ENCODE measurements at regions not wholly inside any gene's neighbourhood (a gene's known extent, or its start where the extent isn't known, plus 50 kb on each side); places are given as distances from the start of the nearest gene placed in this dataset.

DNA sequence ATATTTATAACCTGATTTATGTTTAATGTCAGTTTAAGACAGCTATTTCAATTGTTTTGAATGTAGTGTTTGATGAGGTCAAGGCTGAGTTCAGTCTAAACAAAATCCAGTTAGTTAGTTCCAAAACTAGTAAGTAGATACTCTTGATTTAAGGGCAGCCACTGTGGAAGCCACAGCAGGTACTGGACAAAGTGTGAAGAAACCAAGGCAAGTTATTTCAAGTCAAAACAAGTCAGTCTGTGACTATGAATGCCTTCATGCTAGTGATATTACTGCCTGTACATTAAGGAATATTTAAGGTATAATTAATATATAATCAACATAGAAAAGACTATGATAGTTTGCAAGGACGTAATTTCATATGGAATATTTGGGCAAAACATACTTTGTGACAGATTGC is 362.3 kb downstream of the DMRTA1 start:
- no peaks in the 10 kb centered on the region for H3K4me1 ChIP-seq (ENCODE audit: insufficient read depth)
- no peaks in the 10 kb centered on the region for H3K9me2 ChIP-seq (ENCODE audit: insufficient read depth)
- H2AFZ ChIP-seq, result no peak overlapping the region
- 67 to 82% methylated on average over 1 of the region's 1 CpG for WGBS, 2 experiments (ENCODE audit: low coverage in 1 of 2, low lambda C conversion rate in 2 of 2, missing lambda C conversion rate in 2 of 2)
- TF ChIP-seq EZH2phosphoT487 (IDR thresholded peaks at IDR 0.05; ENCODE audit: insufficient read depth, low read depth), result no peak
- no peak for TF ChIP-seq EZH2 (IDR thresholded peaks at IDR 0.05; ENCODE audit: insufficient read depth, poor library complexity, severe bottlenecking)
- H3K36me3 ChIP-seq (ENCODE audit: low read depth), result no peaks in the 10 kb centered on the region
- no peak overlapping the region for H3K4me2 ChIP-seq (ENCODE audit: unreplicated experiment)
- H3K9ac ChIP-seq, result no peak overlapping the region
- H3K27ac ChIP-seq, result no peak overlapping the region
- no peaks in the 10 kb centered on the region for H3F3A ChIP-seq (ENCODE audit: insufficient read depth)
- H4K20me1 ChIP-seq (ENCODE audit: insufficient read depth), result no peaks in the 10 kb centered on the region
- no peak overlapping the region for H3K4me3 ChIP-seq
- no peak for DNase-seq
- no peaks in the 10 kb centered on the region for H3K27me3 ChIP-seq (replicated peaks; ENCODE audit: insufficient read depth)
- in situ Hi-C loops (cut with MboI), result no loop called here
- no peaks in the 10 kb centered on the region for H3K9me3 ChIP-seq (ENCODE audit: low read depth)
- H3K79me2 ChIP-seq (ENCODE audit: insufficient read depth), result no peaks in the 10 kb centered on the region

DNA sequence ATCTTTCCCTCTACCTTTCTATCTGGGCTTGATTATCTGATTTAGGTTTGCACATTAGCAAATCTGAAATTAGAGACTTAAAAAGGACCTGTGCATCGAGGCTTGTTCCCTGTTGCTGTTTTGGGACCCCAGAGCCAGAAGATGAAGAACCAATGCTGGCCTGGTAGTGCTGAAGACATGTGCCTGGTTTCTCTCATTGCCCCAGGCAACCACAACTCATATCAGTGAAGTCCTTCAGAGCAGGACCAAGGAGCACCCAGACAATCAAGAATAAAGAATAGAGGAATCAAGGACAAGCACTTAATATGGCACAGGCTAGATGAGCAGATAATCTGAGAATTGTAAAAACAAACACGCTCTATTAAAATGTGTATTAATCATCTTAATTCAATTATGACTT is 362.7 kb downstream of the DMRTA1 start:
- no peaks in the 10 kb centered on the region for H4K20me1 ChIP-seq (ENCODE audit: insufficient read depth)
- H3K27ac ChIP-seq, result no peak overlapping the region
- H2AFZ ChIP-seq, result no peak overlapping the region
- TF ChIP-seq EZH2 (IDR thresholded peaks at IDR 0.05; ENCODE audit: insufficient read depth, poor library complexity, severe bottlenecking) (no peak), EZH2phosphoT487 (IDR thresholded peaks at IDR 0.05; ENCODE audit: insufficient read depth, low read depth) (no peak)
- no peaks in the 10 kb centered on the region for H3K79me2 ChIP-seq (ENCODE audit: insufficient read depth)
- no peak overlapping the region for H3K9ac ChIP-seq
- H3K36me3 ChIP-seq (ENCODE audit: low read depth), result no peaks in the 10 kb centered on the region
- in situ Hi-C loops (cut with MboI), result no loop called here
- no peaks in the 10 kb centered on the region for H3K9me3 ChIP-seq (ENCODE audit: low read depth)
- no peak overlapping the region for H3K4me2 ChIP-seq (ENCODE audit: unreplicated experiment)
- H3F3A ChIP-seq (ENCODE audit: insufficient read depth), result no peaks in the 10 kb centered on the region
- H3K27me3 ChIP-seq (replicated peaks; ENCODE audit: insufficient read depth), result no peaks in the 10 kb centered on the region
- WGBS, 2 experiments (ENCODE audit: low coverage in 1 of 2, low lambda C conversion rate in 2 of 2, missing lambda C conversion rate in 2 of 2), result 35 to 42% methylated on average over 2 of the region's 2 CpGs
- DNase-seq, result no peak
- H3K9me2 ChIP-seq (ENCODE audit: insufficient read depth), result no peaks in the 10 kb centered on the region
- H3K4me3 ChIP-seq, result no peak overlapping the region
- H3K4me1 ChIP-seq (ENCODE audit: insufficient read depth), result no peaks in the 10 kb centered on the region

DNA sequence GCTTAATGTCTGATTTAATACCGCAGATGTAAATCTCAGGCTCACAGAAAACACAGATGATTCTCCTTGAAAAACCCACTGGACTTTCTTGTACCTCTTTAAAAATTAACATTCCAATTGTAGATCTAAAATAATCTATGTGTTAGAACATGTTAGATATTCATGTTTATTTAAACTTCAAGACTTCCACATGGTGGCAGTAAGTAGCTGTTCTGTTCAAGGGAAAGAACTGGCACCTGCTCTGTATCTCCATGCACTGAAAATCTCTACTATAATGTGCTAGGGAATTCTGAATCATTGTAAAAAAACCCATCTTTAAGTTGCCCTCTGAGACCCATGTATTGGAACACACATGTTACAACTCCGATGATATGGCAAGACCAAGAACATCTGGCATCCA is 366.9 kb downstream of the DMRTA1 start:
- H3K4me1 ChIP-seq (ENCODE audit: insufficient read depth), result peaks cover 16% of the 10 kb centered on the region
- H4K20me1 ChIP-seq (ENCODE audit: insufficient read depth), result no peaks in the 10 kb centered on the region
- H3F3A ChIP-seq (ENCODE audit: insufficient read depth), result peaks cover 17% of the 10 kb centered on the region
- DNase-seq, result peak; percentile 67
- H3K27me3 ChIP-seq (replicated peaks; ENCODE audit: insufficient read depth), result no peaks in the 10 kb centered on the region
- H3K4me2 ChIP-seq (ENCODE audit: unreplicated experiment), result no peak overlapping the region
- no peaks in the 10 kb centered on the region for H3K9me3 ChIP-seq (ENCODE audit: low read depth)
- H2AFZ ChIP-seq, result 0 out of 2 replicates have a peak overlapping the region, but pooled peaks have one; percentile 6
- H3K36me3 ChIP-seq (ENCODE audit: low read depth), result no peaks in the 10 kb centered on the region
- in situ Hi-C loops (cut with MboI), result loop anchor here (10.0 kb wide), 1 partner anchor 661 kb away; no protein-coding TSS in a partner anchor
- H3K79me2 ChIP-seq (ENCODE audit: insufficient read depth), result no peaks in the 10 kb centered on the region
- no peak overlapping the region for H3K27ac ChIP-seq
- H3K9me2 ChIP-seq (ENCODE audit: insufficient read depth), result no peaks in the 10 kb centered on the region
- TF ChIP-seq EZH2 (IDR thresholded peaks at IDR 0.05; ENCODE audit: insufficient read depth, poor library complexity, severe bottlenecking), result no peak
- no peak for TF ChIP-seq EZH2phosphoT487 (IDR thresholded peaks at IDR 0.05; ENCODE audit: insufficient read depth, low read depth)
- H3K9ac ChIP-seq, result no peak overlapping the region
- 46 to 49% methylated on average over 2 of the region's 2 CpGs for WGBS, 2 experiments (ENCODE audit: low coverage in 1 of 2, low lambda C conversion rate in 2 of 2, missing lambda C conversion rate in 2 of 2)
- no peak overlapping the region for H3K4me3 ChIP-seq

DNA sequence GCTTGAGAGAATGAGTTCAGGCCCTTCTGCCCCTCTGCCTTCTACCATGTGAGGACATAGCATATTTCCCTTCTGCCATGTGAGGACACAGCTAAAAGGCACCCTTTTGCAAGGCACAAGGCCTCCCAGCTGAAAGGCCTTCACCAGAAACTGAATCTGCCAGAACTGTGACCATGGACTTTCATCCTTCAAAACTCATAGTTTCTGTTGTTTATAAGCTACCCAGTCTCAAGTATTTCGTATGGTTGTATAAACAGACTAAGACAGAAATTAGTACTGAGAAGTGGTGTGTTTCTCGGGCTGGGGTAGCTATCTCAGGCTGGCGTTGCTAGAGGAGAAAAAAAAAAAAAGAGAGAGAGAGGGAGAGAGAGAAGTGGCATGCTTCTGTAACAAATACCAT is 368.6 kb downstream of the DMRTA1 start:
- Histone ChIP-seq H3K9me2 (ENCODE audit: insufficient read depth) (no peaks in the 10 kb centered on the region), H3K4me2 (ENCODE audit: unreplicated experiment) (no peak overlapping the region)
- TF ChIP-seq EZH2 (IDR thresholded peaks at IDR 0.05; ENCODE audit: insufficient read depth, poor library complexity, severe bottlenecking) (no peak), EZH2phosphoT487 (IDR thresholded peaks at IDR 0.05; ENCODE audit: insufficient read depth, low read depth) (no peak)

DNA sequence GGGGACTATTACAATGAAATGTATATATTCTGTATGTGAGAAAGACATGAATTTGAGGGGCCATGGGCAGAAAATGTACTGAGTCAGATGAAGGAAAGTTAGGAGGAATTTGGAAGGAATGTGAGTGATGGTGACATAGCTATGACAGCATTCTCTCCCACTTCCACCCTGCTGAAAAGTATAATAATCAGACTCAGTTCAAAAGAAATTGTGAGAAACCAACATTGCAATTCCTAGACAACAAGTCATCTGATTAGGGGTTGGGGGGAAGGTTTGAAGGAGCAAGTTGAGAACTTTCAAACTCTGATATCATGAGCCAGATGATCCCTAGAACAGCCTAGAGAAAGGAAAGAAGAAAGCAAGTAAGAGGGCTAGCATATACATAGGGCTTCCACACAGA is 370.6 kb downstream of the DMRTA1 start:
- Histone ChIP-seq H3K27ac (peak overlapping the region; percentile 20; the same call in 1 of the 2 replicates), H3K4me2 (ENCODE audit: unreplicated experiment) (peak overlapping the region; percentile 71), H2AFZ (0 out of 2 replicates have a peak overlapping the region, but pooled peaks have one; percentile 12), H3K4me1 (ENCODE audit: insufficient read depth) (peaks cover 19% of the 10 kb centered on the region), H3K4me3 (peak overlapping the region; percentile 13; the same call in 1 of the 2 replicates), H3K79me2 (ENCODE audit: insufficient read depth) (no peaks in the 10 kb centered on the region), H3F3A (ENCODE audit: insufficient read depth) (peaks cover 17% of the 10 kb centered on the region), H3K36me3 (ENCODE audit: low read depth) (no peaks in the 10 kb centered on the region), H3K27me3 (replicated peaks; ENCODE audit: insufficient read depth) (no peaks in the 10 kb centered on the region), H3K9ac (no peak overlapping the region), H3K9me2 (ENCODE audit: insufficient read depth) (no peaks in the 10 kb centered on the region), H3K9me3 (ENCODE audit: low read depth) (no peaks in the 10 kb centered on the region), H4K20me1 (ENCODE audit: insufficient read depth) (no peaks in the 10 kb centered on the region)
- DNase-seq, result peak; percentile 60
- in situ Hi-C loops (cut with MboI), result loop anchor here (10.0 kb wide), 1 partner anchor 658 kb away; no protein-coding TSS in a partner anchor
- TF ChIP-seq EZH2 (IDR thresholded peaks at IDR 0.05; ENCODE audit: insufficient read depth, poor library complexity, severe bottlenecking), result no peak
- TF ChIP-seq EZH2phosphoT487 (IDR thresholded peaks at IDR 0.05; ENCODE audit: insufficient read depth, low read depth), result no peak

More for the DNA sequence above, 368.6 kb downstream of the DMRTA1 start:
- Histone ChIP-seq H3K4me3 (no peak overlapping the region), H3F3A (ENCODE audit: insufficient read depth) (peaks cover 17% of the 10 kb centered on the region), H3K27ac (no peak overlapping the region), H2AFZ (peak overlapping the region; percentile 15; the same call in 1 of the 2 replicates), H4K20me1 (ENCODE audit: insufficient read depth) (no peaks in the 10 kb centered on the region), H3K27me3 (replicated peaks; ENCODE audit: insufficient read depth) (no peaks in the 10 kb centered on the region), H3K9ac (no peak overlapping the region), H3K79me2 (ENCODE audit: insufficient read depth) (no peaks in the 10 kb centered on the region), H3K36me3 (ENCODE audit: low read depth) (no peaks in the 10 kb centered on the region), H3K9me3 (ENCODE audit: low read depth) (no peaks in the 10 kb centered on the region), H3K4me1 (ENCODE audit: insufficient read depth) (peaks cover 16% of the 10 kb centered on the region)
- no peak for DNase-seq
- WGBS, 2 experiments (ENCODE audit: low coverage in 1 of 2, low lambda C conversion rate in 2 of 2, missing lambda C conversion rate in 2 of 2), result 74 to 75% methylated on average over 3 of the region's 3 CpGs
- in situ Hi-C loops (cut with MboI), result loop anchor here (10.0 kb wide), 1 partner anchor 660 kb away; no protein-coding TSS in a partner anchor
